Osteoblast (primary cell): ENCODE measurements at regions not wholly inside any gene's neighbourhood (a gene's known extent, or its start where the extent isn't known, plus 50 kb on each side); places are given as distances from the start of the nearest gene placed in this dataset.

Source experiments
- DNase-seq: peaks from one replicate; pipeline ENCODE4 v3.0.0; 2011; ENCODE audit warnings: low spot score, mixed read lengths; ENCODE audit not compliant: insufficient read length; ENCODE audit errors: missing footprints
- H2AFZ ChIP-seq: 2 replicates; pipeline ENCODE4 v1.6.0; 2011; ENCODE audit warnings: mild to moderate bottlenecking, low read length
- H3K27ac ChIP-seq: 2 replicates; pipeline ENCODE4 v1.5.1; 2011; ENCODE audit warnings: mild to moderate bottlenecking, low read depth, low read length, moderate library complexity
- H3K27me3 ChIP-seq: 2 replicates; pipeline ENCODE4 v1.6.0; 2012; ENCODE audit warnings: mild to moderate bottlenecking, control low read depth, inconsistent platforms, low read length, moderate library complexity; ENCODE audit not compliant: insufficient read depth
- H3K36me3 ChIP-seq: 2 replicates; pipeline ENCODE4 v1.5.1; 2011; ENCODE audit warnings: mild to moderate bottlenecking, low read length, control low read depth, moderate library complexity; ENCODE audit not compliant: insufficient read depth
- H3K4me1 ChIP-seq: 2 replicates; pipeline ENCODE4 v1.5.1; 2011; ENCODE audit warnings: mild to moderate bottlenecking, low read length, control low read depth, moderate library complexity; ENCODE audit not compliant: insufficient read depth
- H3K4me2 ChIP-seq: 2 replicates; pipeline ENCODE4 v1.6.0; 2011; ENCODE audit warnings: mild to moderate bottlenecking, low read length; ENCODE audit not compliant: insufficient read depth
- H3K4me3 ChIP-seq: fragments of 200-600 bp; sonication (generic); 3 replicates; pipeline ENCODE4 v1.5.1; 2012; ENCODE audit warnings: mild to moderate bottlenecking, low read length, inconsistent platforms; ENCODE audit not compliant: insufficient read depth
- H3K79me2 ChIP-seq: 2 replicates; pipeline ENCODE4 v1.6.0; 2012; ENCODE audit warnings: mild to moderate bottlenecking, low read length, control low read depth, inconsistent platforms; ENCODE audit not compliant: insufficient read depth
- H3K9me3 ChIP-seq: 2 replicates; pipeline ENCODE4 v1.5.1; 2011; ENCODE audit warnings: low read depth, low read length, control low read depth
- H4K20me1 ChIP-seq: 2 replicates; pipeline ENCODE4 v1.6.0; 2012; ENCODE audit warnings: mild to moderate bottlenecking, low read length, control low read depth; ENCODE audit not compliant: insufficient read depth
- CTCF ChIP-seq: IDR thresholded peaks from 2 replicates; pipeline ENCODE4 v1.5.1; 2011; ENCODE audit warnings: mild to moderate bottlenecking, low read depth, low read length, moderate library complexity; ENCODE audit errors: extremely low read depth

- TF ChIP-seq CTCF = no peak
- Histone ChIP-seq H3K27me3 (no peaks in the 10 kb centered on the region), H3K9me3 (no peaks in the 10 kb centered on the region), H3K27ac (no peak overlapping the region), H4K20me1 (no peaks in the 10 kb centered on the region), H2AFZ (no peak overlapping the region), H3K4me1 (no peaks in the 10 kb centered on the region), H3K4me3 (no peak overlapping the region), H3K4me2 (no peak overlapping the region), H3K79me2 (no peaks in the 10 kb centered on the region), H3K36me3 (no peaks in the 10 kb centered on the region)
- DNase-seq = no peak
Observed at GRCh38 chrX:114051667-114052315, 532.1 kb upstream of the HTR2C start.

DNA sequence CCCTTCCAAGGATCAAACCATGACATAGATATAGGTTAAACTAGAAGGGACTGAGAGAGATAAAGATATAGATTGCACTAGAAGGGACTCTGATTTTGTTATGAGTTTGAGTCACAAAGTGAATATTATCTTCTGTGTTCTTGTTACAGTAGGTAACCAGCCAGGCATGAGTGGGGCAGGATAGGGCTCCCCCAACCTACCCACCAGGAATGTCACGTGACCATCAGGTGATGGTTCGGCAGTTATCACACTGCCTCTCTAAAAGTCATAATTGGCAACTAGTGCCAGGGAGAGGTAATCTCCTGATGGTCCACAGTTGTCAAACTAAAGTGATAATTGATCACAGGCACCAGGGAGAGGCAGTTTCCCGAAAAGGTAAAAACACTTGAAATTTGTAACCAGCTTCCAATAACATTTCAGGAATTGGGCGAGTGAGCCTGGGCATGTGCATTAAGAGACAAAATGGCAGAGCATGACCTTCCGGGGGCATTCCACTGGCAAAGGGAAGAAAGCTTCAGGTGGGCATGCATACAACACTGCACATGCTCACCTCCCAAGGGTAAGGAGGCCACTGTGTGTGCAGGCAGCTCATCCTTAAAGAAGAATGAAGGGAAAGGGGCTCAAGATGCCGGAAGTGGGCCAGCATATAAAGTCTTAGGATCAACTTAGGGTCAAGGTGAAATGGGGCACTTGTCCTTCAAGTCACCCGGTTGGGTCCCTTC, 533.6 kb upstream of the HTR2C start:
- Histone ChIP-seq H3K36me3 (no peaks in the 10 kb centered on the region), H4K20me1 (no peaks in the 10 kb centered on the region), H3K27me3 (no peaks in the 10 kb centered on the region), H3K79me2 (no peaks in the 10 kb centered on the region), H3K4me2 (no peak overlapping the region), H3K4me1 (no peaks in the 10 kb centered on the region), H2AFZ (no peak overlapping the region), H3K27ac (no peak overlapping the region), H3K4me3 (no peak overlapping the region), H3K9me3 (no peaks in the 10 kb centered on the region)
- no peak for DNase-seq
- no peak for TF ChIP-seq CTCF

- no peak for DNase-seq
- Histone ChIP-seq H3K27me3 (no peaks in the 10 kb centered on the region), H3K4me2 (no peak overlapping the region), H3K36me3 (no peaks in the 10 kb centered on the region), H3K79me2 (no peaks in the 10 kb centered on the region), H4K20me1 (no peaks in the 10 kb centered on the region), H3K27ac (no peak overlapping the region), H2AFZ (no peak overlapping the region), H3K9me3 (no peaks in the 10 kb centered on the region), H3K4me3 (no peak overlapping the region), H3K4me1 (no peaks in the 10 kb centered on the region)
- no peak for TF ChIP-seq CTCF
Observed at GRCh38 chrX:114049063-114049462, 534.8 kb upstream of the HTR2C start.

DNA sequence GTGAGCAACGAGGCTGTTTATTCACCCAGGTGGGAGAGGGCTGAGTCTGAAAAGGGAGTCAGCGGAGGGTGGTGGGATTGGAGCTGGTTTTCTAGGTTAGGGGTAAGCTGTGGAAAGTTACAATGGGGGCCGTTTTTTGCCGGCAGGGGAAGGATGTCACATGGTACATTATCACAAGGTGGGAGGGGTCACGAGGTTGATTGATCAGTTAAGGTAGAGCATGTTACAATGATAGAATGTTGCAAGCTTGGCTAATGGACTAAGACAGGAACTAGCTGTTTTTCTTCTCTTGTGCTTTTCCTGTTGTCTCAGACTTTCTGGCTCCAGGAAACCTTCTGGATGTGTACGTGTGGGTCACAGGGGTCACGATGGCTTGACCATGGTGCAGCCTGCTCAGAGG, 536.3 kb upstream of the HTR2C start:
- no peaks in the 10 kb centered on the region for H4K20me1 ChIP-seq
- H3K4me2 ChIP-seq = no peak overlapping the region
- H3K4me3 ChIP-seq = no peak overlapping the region
- no peaks in the 10 kb centered on the region for H3K9me3 ChIP-seq
- no peaks in the 10 kb centered on the region for H3K4me1 ChIP-seq
- DNase-seq = no peak
- H3K79me2 ChIP-seq = no peaks in the 10 kb centered on the region
- H3K27me3 ChIP-seq = no peaks in the 10 kb centered on the region
- no peak overlapping the region for H3K27ac ChIP-seq
- no peak overlapping the region for H2AFZ ChIP-seq
- no peaks in the 10 kb centered on the region for H3K36me3 ChIP-seq
- no peak for TF ChIP-seq CTCF
